ENCODE measurements at regions not wholly inside any gene's neighbourhood (a gene's known extent, or its start where the extent isn't known, plus 50 kb on each side); places are given as distances from the start of the nearest gene placed in this dataset.

- H3K4me3 ChIP-seq (ENCODE audit: low read length, poor library complexity, severe bottlenecking), result no peak overlapping the region
- H3K27me3 ChIP-seq (ENCODE audit: insufficient read depth, low read length, poor library complexity, severe bottlenecking), result no peaks in the 10 kb centered on the region
- no peaks in the 10 kb centered on the region for H3K9me2 ChIP-seq (replicated peaks; ENCODE audit: low read depth, low read length)
- no peaks in the 10 kb centered on the region for H3K9me3 ChIP-seq (ENCODE audit: insufficient read depth, low read depth, low read length)
- TF ChIP-seq CTCF (conservative IDR thresholded peaks at IDR 0.05; ENCODE audit: low read length) (no peak), EZH2phosphoT487 (IDR thresholded peaks at IDR 0.05; ENCODE audit: borderline replicate concordance) (no peak)
- no peaks in the 10 kb centered on the region for H4K20me1 ChIP-seq (ENCODE audit: insufficient read depth, low read length, poor library complexity, severe bottlenecking)
- no peak overlapping the region for H2AFZ ChIP-seq (ENCODE audit: low read length)
- no peak overlapping the region for H3K4me2 ChIP-seq (ENCODE audit: low read depth, low read length, poor library complexity, severe bottlenecking)
- H3K36me3 ChIP-seq (ENCODE audit: insufficient read depth, low read length), result no peaks in the 10 kb centered on the region
- H3K4me1 ChIP-seq (ENCODE audit: insufficient read depth, low read length, poor library complexity, severe bottlenecking), result no peaks in the 10 kb centered on the region
- no peak overlapping the region for H3K9ac ChIP-seq (ENCODE audit: low read depth, low read length, poor library complexity, severe bottlenecking)
- H3F3A ChIP-seq (ENCODE audit: low read depth), result no peaks in the 10 kb centered on the region
- H3K79me2 ChIP-seq (ENCODE audit: insufficient read depth, low read length), result no peaks in the 10 kb centered on the region
These were observed 350.6 kb upstream of the MAF start for GRCh38 chr16:79950932-79951719.

- H2AFZ ChIP-seq (ENCODE audit: low read length), result no peak overlapping the region
- no peaks in the 10 kb centered on the region for H3K79me2 ChIP-seq (ENCODE audit: insufficient read depth, low read length)
- no peaks in the 10 kb centered on the region for H3K9me2 ChIP-seq (replicated peaks; ENCODE audit: low read depth, low read length)
- H3K4me3 ChIP-seq (ENCODE audit: low read length, poor library complexity, severe bottlenecking), result no peak overlapping the region
- H3K9me3 ChIP-seq (ENCODE audit: insufficient read depth, low read depth, low read length), result no peaks in the 10 kb centered on the region
- no peak overlapping the region for H3K4me2 ChIP-seq (ENCODE audit: low read depth, low read length, poor library complexity, severe bottlenecking)
- no peaks in the 10 kb centered on the region for H4K20me1 ChIP-seq (ENCODE audit: insufficient read depth, low read length, poor library complexity, severe bottlenecking)
- no peaks in the 10 kb centered on the region for H3K36me3 ChIP-seq (ENCODE audit: insufficient read depth, low read length)
- no peaks in the 10 kb centered on the region for H3K4me1 ChIP-seq (ENCODE audit: insufficient read depth, low read length, poor library complexity, severe bottlenecking)
- no peaks in the 10 kb centered on the region for H3F3A ChIP-seq (ENCODE audit: low read depth)
- H3K9ac ChIP-seq (ENCODE audit: low read depth, low read length, poor library complexity, severe bottlenecking), result no peak overlapping the region
- no peak for TF ChIP-seq EZH2phosphoT487 (IDR thresholded peaks at IDR 0.05; ENCODE audit: borderline replicate concordance)
- TF ChIP-seq CTCF (conservative IDR thresholded peaks at IDR 0.05; ENCODE audit: low read length), result no peak
- H3K27me3 ChIP-seq (ENCODE audit: insufficient read depth, low read length, poor library complexity, severe bottlenecking), result no peaks in the 10 kb centered on the region
These were observed 348.9 kb upstream of the MAF start for GRCh38 chr16:79949417-79949816.

GRCh38 chr16:79947771-79948170 lies 347.2 kb upstream of the MAF start:
- no peaks in the 10 kb centered on the region for H3K9me3 ChIP-seq (ENCODE audit: insufficient read depth, low read depth, low read length)
- H2AFZ ChIP-seq (ENCODE audit: low read length), result no peak overlapping the region

More at GRCh38 chr16:79947771-79948170, 347.2 kb upstream of the MAF start:
- no peaks in the 10 kb centered on the region for H3K36me3 ChIP-seq (ENCODE audit: insufficient read depth, low read length)
- no peaks in the 10 kb centered on the region for H3K9me2 ChIP-seq (replicated peaks; ENCODE audit: low read depth, low read length)
- no peaks in the 10 kb centered on the region for H3F3A ChIP-seq (ENCODE audit: low read depth)
- H3K79me2 ChIP-seq (ENCODE audit: insufficient read depth, low read length), result no peaks in the 10 kb centered on the region
- H3K9ac ChIP-seq (ENCODE audit: low read depth, low read length, poor library complexity, severe bottlenecking), result no peak overlapping the region
- no peak overlapping the region for H3K4me3 ChIP-seq (ENCODE audit: low read length, poor library complexity, severe bottlenecking)
- H3K4me1 ChIP-seq (ENCODE audit: insufficient read depth, low read length, poor library complexity, severe bottlenecking), result no peaks in the 10 kb centered on the region
- no peaks in the 10 kb centered on the region for H3K27me3 ChIP-seq (ENCODE audit: insufficient read depth, low read length, poor library complexity, severe bottlenecking)
- no peaks in the 10 kb centered on the region for H4K20me1 ChIP-seq (ENCODE audit: insufficient read depth, low read length, poor library complexity, severe bottlenecking)
- no peak overlapping the region for H3K4me2 ChIP-seq (ENCODE audit: low read depth, low read length, poor library complexity, severe bottlenecking)
- no peak for TF ChIP-seq CTCF (conservative IDR thresholded peaks at IDR 0.05; ENCODE audit: low read length)
- no peak for TF ChIP-seq EZH2phosphoT487 (IDR thresholded peaks at IDR 0.05; ENCODE audit: borderline replicate concordance)
